GM23338 (cell line): ENCODE measurements at regions not wholly inside any gene's neighbourhood (a gene's known extent, or its start where the extent isn't known, plus 50 kb on each side); places are given as distances from the start of the nearest gene placed in this dataset.

Source experiments
- ATAC-seq: fragments of 200-7000 bp; cut with Tn5 transposase; 3 replicates; pipeline ENCODE4 v1.9.1; 2020
- DNase-seq: peaks from one replicate; pipeline ENCODE4 v3.0.0-alpha.2; 2015; ENCODE audit warnings: low spot score
- H2AFZ ChIP-seq: fragments of 200-600 bp; sonication (generic); 2 replicates; pipeline ENCODE4 v1.8.0; 2016; ENCODE audit warnings: antibody characterized with exemption, mild to moderate bottlenecking, moderate library complexity
- H3F3A ChIP-seq: fragments of 200-600 bp; sonication (generic); replicated peaks from 2 replicates; pipeline ENCODE4 v1.8.0; 2017; ENCODE audit warnings: antibody characterized with exemption, mixed run types, low read depth
- H3K27ac ChIP-seq: fragments of 200-600 bp; sonication (generic); 2 replicates; pipeline ENCODE4 v1.6.1; 2016; ENCODE audit warnings: low read depth
- H3K27me3 ChIP-seq: fragments of 200-600 bp; sonication (generic); 2 replicates; pipeline ENCODE4 v1.8.0; 2016; ENCODE audit warnings: mild to moderate bottlenecking, mixed run types, moderate library complexity; ENCODE audit not compliant: insufficient read depth
- H3K36me3 ChIP-seq: fragments of 200-600 bp; sonication (generic); 2 replicates; pipeline ENCODE4 v1.8.0; 2016; ENCODE audit warnings: mild to moderate bottlenecking; ENCODE audit not compliant: insufficient read depth
- H3K4me1 ChIP-seq: fragments of 200-600 bp; sonication (generic); 2 replicates; pipeline ENCODE4 v1.8.0; 2016; ENCODE audit warnings: mild to moderate bottlenecking, moderate library complexity; ENCODE audit not compliant: insufficient read depth
- H3K4me2 ChIP-seq: fragments of 200-600 bp; sonication (generic); 2 replicates; pipeline ENCODE4 v1.7.1; 2017; ENCODE audit warnings: mixed run types
- H3K4me3 ChIP-seq: fragments of 200-600 bp; sonication (generic); 2 replicates; pipeline ENCODE4 v1.6.1; 2016; ENCODE audit warnings: mixed run types
- H3K79me2 ChIP-seq: fragments of 200-600 bp; sonication (generic); replicated peaks from 2 replicates; pipeline ENCODE4 v1.8.0; 2017; ENCODE audit warnings: mild to moderate bottlenecking; ENCODE audit not compliant: insufficient read depth
- H3K9me2 ChIP-seq: fragments of 200-600 bp; sonication (generic); 2 replicates; pipeline ENCODE4 v1.8.0; 2017; ENCODE audit not compliant: insufficient read depth
- H4K20me1 ChIP-seq: fragments of 200-600 bp; sonication (generic); replicated peaks from 2 replicates; pipeline ENCODE4 v1.8.0; 2017; ENCODE audit warnings: mild to moderate bottlenecking; ENCODE audit not compliant: insufficient read depth
- H3K27ac Mint-ChIP-seq: 2 replicates; pipeline ENCODE4 v1.8.0; 2020; ENCODE audit warnings: inconsistent platforms, mild to moderate bottlenecking, moderate library complexity, mixed read lengths
- H3K27me3 Mint-ChIP-seq: 3 replicates; pipeline ENCODE4 v1.8.0; 2022; ENCODE audit warnings: low read depth, mild to moderate bottlenecking, moderate library complexity, mixed read lengths, inconsistent platforms; ENCODE audit not compliant: insufficient read depth, poor library complexity
- H3K36me3 Mint-ChIP-seq: 3 replicates; pipeline ENCODE4 v1.8.0; 2021; ENCODE audit warnings: low read depth, mild to moderate bottlenecking, inconsistent platforms, moderate library complexity, mixed read lengths
- H3K4me1 Mint-ChIP-seq: 3 replicates; pipeline ENCODE4 v1.8.0; 2020; ENCODE audit warnings: mild to moderate bottlenecking, inconsistent platforms, mixed read lengths
- H3K4me3 Mint-ChIP-seq: 3 replicates; pipeline ENCODE4 v1.8.0; 2021; ENCODE audit warnings: moderate library complexity, mild to moderate bottlenecking, inconsistent platforms, mixed read lengths
- H3K9me3 Mint-ChIP-seq: 3 replicates; pipeline ENCODE4 v1.8.0; 2020; ENCODE audit warnings: moderate library complexity, mild to moderate bottlenecking, inconsistent platforms, mixed read lengths
- CREB1 ChIP-seq: fragments of 250-450 bp; sonication (Bioruptor Pico); IDR thresholded peaks from 2 replicates; pipeline ENCODE4 v1.5.0; 2020; ENCODE audit warnings: low read depth, mild to moderate bottlenecking, moderate library complexity
- CTCF ChIP-seq, 2 experiments: fragments of 200-600 bp in 1 of 2; sonication (generic) in 1 of 2; conservative IDR thresholded peaks; 2 replicates each; pipeline versions ENCODE4 v1.5.1 to v1.6.1; 2016 to 2017; ENCODE audit warnings: antibody characterized with exemption in 2 of 2, low read depth in 2 of 2, mild to moderate bottlenecking in 2 of 2, moderate library complexity in 1 of 2
- ETS1 ChIP-seq: IDR thresholded peaks from 2 replicates; pipeline ENCODE4 v1.6.1; 2016; ENCODE audit warnings: antibody characterized with exemption
- EZH2 ChIP-seq: fragments of 200-600 bp; sonication (generic); IDR thresholded peaks from one replicate; pipeline ENCODE4 v1.8.0; 2017; ENCODE audit warnings: antibody characterized with exemption, mild to moderate bottlenecking, low read depth; ENCODE audit not compliant: unreplicated experiment
- EZH2phosphoT487 ChIP-seq: fragments of 200-600 bp; sonication (generic); IDR thresholded peaks from one replicate; pipeline ENCODE4 v1.8.1; 2018; ENCODE audit warnings: antibody characterized with exemption; ENCODE audit not compliant: unreplicated experiment
- JUNB ChIP-seq: IDR thresholded peaks from one replicate; pipeline ENCODE4 v1.6.1; 2016; ENCODE audit warnings: antibody characterized with exemption; ENCODE audit not compliant: unreplicated experiment
- NANOG ChIP-seq: IDR thresholded peaks from 2 replicates; pipeline ENCODE4 v1.6.1; 2016; ENCODE audit warnings: antibody characterized with exemption, borderline replicate concordance
- POLR2AphosphoS5 ChIP-seq: IDR thresholded peaks from 2 replicates; pipeline ENCODE4 v1.6.1; 2016; ENCODE audit warnings: antibody characterized with exemption, low read depth
- REST ChIP-seq: IDR thresholded peaks from one replicate; pipeline ENCODE4 v1.6.1; 2018; ENCODE audit warnings: antibody characterized with exemption; ENCODE audit not compliant: unreplicated experiment
- STAT1 ChIP-seq: IDR thresholded peaks from one replicate; pipeline ENCODE4 v1.6.1; 2016; ENCODE audit warnings: antibody characterized with exemption; ENCODE audit not compliant: unreplicated experiment
- ZNF114 ChIP-seq: fragments of 250-450 bp; sonication (Bioruptor Pico); IDR thresholded peaks from 2 replicates; pipeline ENCODE4 v1.5.0; 2020; ENCODE audit warnings: mild to moderate bottlenecking, moderate library complexity
- ZNF331 ChIP-seq: fragments of 250-450 bp; sonication (Bioruptor Pico); IDR thresholded peaks from 2 replicates; pipeline ENCODE4 v1.5.0; 2020; ENCODE audit warnings: low read depth, mild to moderate bottlenecking, moderate library complexity
- ZNF462 ChIP-seq: fragments of 250-450 bp; sonication (Bioruptor Pico); IDR thresholded peaks from 2 replicates; pipeline ENCODE4 v1.5.0; 2020; ENCODE audit warnings: mild to moderate bottlenecking, moderate library complexity

- peaks cover 5% of the 10 kb centered on the region; the same call in 1 of the 2 replicates for H3K9me2 ChIP-seq
- H3K36me3 Mint-ChIP-seq, result no peaks in the 10 kb centered on the region; the same call in 2 of the 3 replicates
- H3K4me1 ChIP-seq, result peaks cover 49% of the 10 kb centered on the region
- no peak for ATAC-seq
- no peak overlapping the region for H3K27ac ChIP-seq
- H3K4me2 ChIP-seq, result no peak overlapping the region
- peak overlapping the region; percentile 44; the same call in 1 of the 2 replicates for H2AFZ ChIP-seq
- H3K4me1 Mint-ChIP-seq, result peaks cover 46% of the 10 kb centered on the region
- TF ChIP-seq ZNF114 (no peak), ZNF462 (CRISPR knock-in tag) (no peak), NANOG (no peak), ZNF331 (CRISPR knock-in tag) (no peak), EZH2 (no peak), JUNB (no peak), POLR2AphosphoS5 (no peak), CREB1 (no peak), STAT1 (no peak), REST (no peak), ETS1 (no peak), CTCF (conservative IDR thresholded peaks at IDR 0.05; ENCODE audit: low read depth in 2 of 2) (no peak), EZH2phosphoT487 (no peak)
- DNase-seq, result no peak
- H3K4me3 ChIP-seq, result no peak overlapping the region
- H3K79me2 ChIP-seq, result no peaks in the 10 kb centered on the region
- H3F3A ChIP-seq, result no peaks in the 10 kb centered on the region
- no peaks in the 10 kb centered on the region for H3K36me3 ChIP-seq
- H3K9me3 Mint-ChIP-seq, result no peaks in the 10 kb centered on the region
- no peaks in the 10 kb centered on the region for H4K20me1 ChIP-seq
- no peak overlapping the region for H3K4me3 Mint-ChIP-seq
- no peaks in the 10 kb centered on the region for H3K27me3 Mint-ChIP-seq
- no peaks in the 10 kb centered on the region for H3K27me3 ChIP-seq
- no peak overlapping the region for H3K27ac Mint-ChIP-seq
Observed at GRCh38 chr1:95512925-95513324, 278.9 kb downstream of the RWDD3 start.
